ENCODE measurements at regions not wholly inside any gene's neighbourhood (a gene's known extent, or its start where the extent isn't known, plus 50 kb on each side); places are given as distances from the start of the nearest gene placed in this dataset.
"Not testable (repeated sequence)": the region's sequence is repeated elsewhere in the genome, so short reads cannot be mapped to it uniquely, and the experiment has no call there.

- not testable (repeated sequence) for TF ChIP-seq POLR2A (IDR thresholded peaks at IDR 0.05)
- TF ChIP-seq, protein P1, sequence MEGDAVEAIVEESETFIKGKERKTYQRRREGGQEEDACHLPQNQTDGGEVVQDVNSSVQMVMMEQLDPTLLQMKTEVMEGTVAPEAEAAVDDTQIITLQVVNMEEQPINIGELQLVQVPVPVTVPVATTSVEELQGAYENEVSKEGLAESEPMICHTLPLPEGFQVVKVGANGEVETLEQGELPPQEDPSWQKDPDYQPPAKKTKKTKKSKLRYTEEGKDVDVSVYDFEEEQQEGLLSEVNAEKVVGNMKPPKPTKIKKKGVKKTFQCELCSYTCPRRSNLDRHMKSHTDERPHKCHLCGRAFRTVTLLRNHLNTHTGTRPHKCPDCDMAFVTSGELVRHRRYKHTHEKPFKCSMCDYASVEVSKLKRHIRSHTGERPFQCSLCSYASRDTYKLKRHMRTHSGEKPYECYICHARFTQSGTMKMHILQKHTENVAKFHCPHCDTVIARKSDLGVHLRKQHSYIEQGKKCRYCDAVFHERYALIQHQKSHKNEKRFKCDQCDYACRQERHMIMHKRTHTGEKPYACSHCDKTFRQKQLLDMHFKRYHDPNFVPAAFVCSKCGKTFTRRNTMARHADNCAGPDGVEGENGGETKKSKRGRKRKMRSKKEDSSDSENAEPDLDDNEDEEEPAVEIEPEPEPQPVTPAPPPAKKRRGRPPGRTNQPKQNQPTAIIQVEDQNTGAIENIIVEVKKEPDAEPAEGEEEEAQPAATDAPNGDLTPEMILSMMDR (IDR thresholded peaks at IDR 0.05): not testable (repeated sequence)
These were observed 93.7 kb downstream of the LSM3 start for GRCh38 chr3:14272041-14272958.
